Fibroblast of the conjunctiva (primary cell): ENCODE measurements at regions not wholly inside any gene's neighbourhood (a gene's known extent, or its start where the extent isn't known, plus 50 kb on each side); places are given as distances from the start of the nearest gene placed in this dataset.
"Not testable (repeated sequence)": the region's sequence is repeated elsewhere in the genome, so short reads cannot be mapped to it uniquely, and the experiment has no call there.

Source experiments
- DNase-seq: peaks from one replicate; pipeline ENCODE4 v3.0.0-alpha.2; 2010; ENCODE audit warnings: low read depth

DNA sequence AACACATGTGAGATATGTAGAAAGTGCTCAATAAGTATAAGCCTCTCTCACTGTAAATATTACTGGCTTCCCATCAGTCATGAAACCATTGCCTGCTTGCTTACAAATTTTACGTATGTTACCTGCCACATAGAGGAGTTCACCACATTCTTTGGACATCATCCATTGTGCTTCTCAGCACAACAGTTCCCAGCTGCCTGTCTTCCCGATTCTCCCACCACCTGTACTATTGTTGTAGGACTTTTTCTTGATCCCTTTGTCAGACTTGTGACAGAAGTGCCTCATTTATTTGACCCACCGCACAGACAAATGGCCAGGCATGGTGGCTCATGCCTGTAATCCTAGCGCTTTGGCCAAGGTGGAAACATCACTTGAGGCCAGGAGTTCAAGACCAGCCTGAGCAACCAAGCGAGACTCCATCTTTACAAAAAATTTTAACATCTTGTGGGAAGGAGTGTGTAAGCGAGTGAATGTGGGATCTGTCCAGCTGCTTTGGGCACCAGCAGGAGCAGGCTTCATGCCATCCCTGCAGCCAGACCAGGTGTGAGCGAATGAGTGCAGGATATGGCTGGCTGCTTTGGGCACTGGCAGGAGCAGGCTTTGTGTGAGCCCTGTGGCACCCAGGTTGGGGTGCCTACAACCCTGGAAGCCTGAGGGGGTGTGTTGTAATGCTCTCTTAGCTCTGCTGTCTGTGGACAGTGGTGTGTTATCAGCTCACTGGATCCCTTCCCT is 139.9 kb upstream of the ELL2 start:
- no peak for DNase-seq

DNA sequence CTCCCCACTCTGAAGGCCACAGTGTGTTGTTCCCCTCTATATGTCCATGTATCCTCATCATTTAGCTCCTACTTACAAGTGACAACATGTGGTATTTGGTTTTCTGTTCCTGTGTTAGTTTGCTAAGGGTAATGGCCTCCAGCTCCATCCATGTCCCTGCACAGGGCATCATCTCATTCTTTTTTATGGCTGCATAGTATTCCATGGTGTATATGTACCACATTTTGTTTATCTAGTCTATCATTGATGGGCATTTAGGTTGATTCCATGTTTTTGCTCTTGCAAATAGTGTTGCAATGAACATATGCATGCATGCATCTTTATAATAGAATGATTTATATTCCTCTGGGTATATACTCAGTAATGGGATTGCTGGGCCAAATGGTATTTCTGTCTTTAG is 135.8 kb upstream of the ELL2 start:
- not testable (repeated sequence) for DNase-seq

DNA sequence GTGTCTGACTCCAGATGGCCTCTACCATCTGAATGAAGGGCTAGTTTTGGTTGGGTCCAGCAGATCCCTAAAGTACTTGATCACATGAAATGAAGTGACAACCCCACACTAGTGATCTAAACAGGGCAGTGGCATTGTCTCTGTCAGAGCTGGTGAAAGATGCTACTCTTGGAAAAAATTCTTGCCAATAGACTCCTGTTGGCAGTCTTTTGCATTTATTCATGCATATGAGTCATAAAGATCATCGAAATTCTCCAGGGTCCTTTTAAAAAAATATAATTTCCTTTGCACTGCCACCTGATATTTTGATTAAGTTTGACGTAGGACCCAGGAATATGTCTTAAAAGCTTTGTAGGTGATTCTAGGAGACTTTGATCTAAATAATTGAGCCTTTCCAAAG is 135.1 kb upstream of the ELL2 start:
- no peak for DNase-seq

DNA sequence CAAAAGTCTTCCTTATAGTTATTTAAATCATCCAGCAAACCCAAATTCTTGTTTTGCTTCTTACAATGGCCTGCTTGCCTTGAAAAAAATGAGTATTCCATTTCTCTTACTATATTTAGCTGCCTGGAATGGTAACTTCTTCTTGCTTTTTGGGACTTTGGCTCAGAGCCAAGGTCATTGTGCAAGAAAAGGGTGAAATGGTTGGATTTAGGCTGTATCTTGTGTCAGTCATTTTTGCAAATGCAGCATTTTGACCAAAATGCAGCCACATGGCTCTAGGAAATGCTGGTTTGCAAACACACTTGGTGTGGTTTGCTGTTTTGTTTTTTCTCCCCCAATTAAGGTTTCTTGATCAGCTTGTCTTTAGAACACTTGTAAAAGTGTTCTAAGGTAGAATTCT is 133.3 kb upstream of the ELL2 start:
- no peak for DNase-seq

DNA sequence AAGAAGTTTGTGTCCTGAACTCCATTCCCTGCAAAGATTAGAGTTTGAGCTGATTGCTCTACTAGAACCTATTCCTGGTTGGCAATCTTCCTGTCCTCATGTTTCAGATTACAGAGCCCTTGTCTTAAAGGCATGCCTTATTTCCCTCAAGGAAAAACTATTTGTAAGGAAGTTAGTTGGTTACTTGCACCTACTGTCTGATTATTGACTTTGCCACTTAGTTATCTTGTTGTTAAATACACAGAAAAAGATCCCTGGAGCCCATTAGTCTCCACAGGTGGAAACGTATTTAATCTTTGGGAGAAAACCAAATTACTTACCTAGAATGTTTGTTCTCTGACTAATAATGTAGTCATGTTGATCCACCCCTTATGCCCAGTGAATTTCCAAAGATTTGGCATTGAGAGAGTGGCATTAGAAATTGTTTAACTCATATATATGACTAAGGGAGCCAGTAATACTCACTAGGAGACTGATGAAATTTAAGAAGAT is 132.3 kb upstream of the ELL2 start:
- no peak for DNase-seq

DNA sequence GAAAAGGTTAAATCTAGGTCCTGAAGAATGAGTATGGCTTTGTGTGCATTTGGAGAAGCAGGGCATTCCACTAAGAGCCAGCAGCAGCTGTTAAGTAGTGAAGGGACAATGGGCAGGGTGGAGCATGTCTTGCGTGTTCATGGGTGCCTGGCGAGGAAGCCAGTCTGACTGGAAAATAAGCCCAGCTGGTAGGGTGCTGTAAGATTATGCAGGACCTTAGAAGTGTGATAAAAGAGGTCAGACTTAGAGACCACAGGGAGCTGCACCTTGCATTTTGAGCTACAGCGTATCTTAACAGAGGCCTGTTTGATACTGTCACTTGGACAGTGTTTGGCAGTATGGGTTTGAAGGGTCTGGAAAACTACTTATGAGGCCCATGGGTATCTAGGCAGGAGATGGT is 131.7 kb upstream of the ELL2 start:
- DNase-seq = no peak

DNA sequence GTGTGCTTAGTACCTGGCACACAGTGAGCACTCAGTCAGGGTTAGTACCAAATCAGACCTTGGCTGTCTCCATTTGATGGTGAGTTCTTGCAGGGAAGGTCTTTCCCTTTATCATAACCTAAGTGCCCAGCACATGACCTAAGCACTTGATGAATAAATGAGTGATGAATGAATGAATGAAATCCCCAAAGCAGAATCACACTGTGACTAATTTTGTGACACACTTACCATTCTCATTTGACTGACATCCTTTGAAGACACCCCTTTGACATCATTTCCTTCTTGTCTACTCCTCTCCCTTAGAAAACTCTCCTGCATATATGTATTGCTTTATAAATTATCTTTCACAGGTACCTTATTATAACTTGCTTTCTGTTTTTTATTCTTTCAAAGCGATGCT is 130.2 kb upstream of the ELL2 start:
- no peak for DNase-seq

DNA sequence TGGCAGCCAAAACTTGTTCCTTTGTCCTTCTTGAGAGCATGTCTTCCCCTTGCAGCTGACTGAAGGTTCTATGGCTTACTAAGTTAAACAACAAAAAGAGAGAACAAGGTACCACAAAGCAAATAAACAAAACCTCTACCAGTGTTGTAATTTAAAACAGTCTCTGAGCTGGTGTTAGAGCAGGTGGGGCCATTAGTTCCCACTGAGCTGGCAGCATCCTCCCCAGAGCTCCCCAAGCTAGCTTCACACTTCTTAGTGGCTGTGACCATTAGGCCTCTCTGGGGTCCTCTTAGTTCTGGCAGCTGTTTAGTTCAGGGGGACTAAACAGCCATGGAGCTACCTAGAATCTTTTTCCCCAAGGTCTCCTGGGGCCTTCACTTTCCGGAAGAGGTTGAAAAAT is 128.6 kb upstream of the ELL2 start:
- no peak for DNase-seq

DNA sequence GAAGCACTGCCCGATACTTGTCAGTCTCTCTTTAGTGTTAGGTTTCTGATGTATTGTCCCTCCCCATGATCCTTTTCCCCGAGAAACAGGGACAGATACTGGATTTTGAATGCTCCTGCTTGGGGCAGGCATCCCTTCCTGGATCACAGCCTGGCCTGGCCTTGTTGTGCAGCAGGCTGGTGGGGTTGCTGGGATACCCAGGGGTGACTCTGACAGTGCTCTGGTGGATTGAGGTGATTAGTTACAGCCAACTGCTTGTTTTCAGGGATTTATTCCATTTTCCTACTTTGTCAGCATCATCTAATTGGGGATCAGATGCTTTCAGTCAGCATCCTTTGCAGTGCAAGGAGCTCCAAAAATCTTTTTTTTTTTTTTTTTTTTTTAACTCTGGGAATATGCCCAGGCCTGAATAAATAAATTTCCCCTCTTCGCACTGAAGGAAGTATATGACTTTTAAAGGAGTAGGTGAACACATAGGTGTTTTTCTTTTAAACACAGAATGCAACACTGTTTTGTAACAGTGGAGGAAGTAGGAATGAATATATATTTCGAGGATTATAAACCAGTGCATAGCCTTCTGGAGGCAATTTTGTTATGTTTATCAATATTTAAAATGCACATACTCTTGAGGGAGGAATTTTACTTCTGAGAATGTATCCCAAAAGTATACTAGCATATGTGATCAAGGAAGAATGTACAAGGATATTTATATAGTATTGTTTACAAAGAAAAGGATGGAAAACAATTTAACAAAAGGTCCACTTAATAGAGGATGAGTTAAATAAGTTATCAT is 127.3 kb upstream of the ELL2 start:
- no peak for DNase-seq

DNA sequence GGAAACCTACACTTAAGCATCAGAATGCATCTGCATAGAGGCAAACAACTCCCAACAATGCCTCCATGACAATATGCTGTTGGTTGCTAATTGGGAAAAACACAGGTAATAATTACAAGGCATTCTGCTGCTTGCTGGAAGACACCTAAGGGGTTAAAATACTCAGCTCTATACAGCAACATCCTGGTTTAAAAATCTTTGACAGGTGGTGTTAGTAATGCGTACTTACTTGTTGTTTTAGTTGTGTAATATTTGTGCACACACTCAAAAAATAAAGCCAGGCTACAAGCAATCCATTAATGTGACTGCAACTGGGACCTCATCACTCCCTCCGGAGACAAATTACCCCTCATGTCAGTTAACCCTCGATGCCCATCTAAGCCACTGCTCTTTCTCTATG is 126.3 kb upstream of the ELL2 start:
- DNase-seq = no peak

DNA sequence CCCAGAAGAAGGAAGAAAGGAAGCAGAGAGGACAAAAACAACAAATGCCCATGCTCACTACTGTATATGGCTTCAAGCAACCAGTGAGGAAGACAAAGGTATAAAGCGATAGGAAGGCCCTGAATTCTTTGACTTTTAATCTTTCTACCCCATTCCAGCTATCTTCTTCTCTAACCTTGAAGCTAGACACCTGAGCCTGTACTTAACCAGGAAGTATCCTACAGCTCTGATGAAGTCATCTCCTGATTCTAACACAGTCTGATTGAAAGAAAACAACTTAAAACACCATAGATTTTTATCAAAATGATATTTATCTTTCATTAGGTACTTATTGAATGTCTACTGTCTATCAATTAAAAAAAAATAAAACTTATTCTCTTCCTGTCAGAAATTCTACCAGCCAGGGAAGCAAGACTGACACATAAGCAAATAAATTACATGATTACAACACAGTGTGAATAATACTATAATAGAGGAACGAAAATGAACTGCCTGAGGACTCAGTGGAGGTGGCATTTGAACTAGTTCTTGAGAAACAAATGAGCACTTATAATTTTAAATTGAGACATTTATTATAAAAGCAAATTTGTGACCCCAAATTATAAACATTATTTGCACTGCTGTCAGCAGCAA is 123.3 kb upstream of the ELL2 start:
- DNase-seq = no peak

DNA sequence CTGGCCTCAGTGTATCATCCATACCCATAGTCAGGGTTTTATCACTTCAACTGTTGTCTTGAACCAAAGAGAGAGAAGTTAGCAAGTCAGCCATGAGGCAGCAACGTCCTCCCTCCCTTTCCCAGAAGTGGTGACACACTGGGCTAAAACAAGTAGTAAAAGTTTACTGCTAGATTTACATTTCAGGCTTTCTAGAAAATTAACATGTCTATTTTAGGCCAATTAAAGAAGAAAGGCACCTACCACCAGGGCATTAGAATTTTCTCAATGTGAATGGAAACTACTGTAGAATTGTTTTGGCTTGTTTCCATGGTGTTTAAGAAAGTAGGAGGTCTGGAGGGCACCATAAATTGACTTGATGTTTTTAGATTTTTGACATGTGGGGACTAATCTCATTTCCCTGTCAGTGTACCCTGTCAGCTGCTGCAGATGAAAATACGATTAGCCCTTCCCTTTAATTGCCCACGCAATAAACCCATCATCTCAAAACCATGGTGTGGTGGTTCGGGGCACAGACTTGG is 121.8 kb upstream of the ELL2 start:
- no peak for DNase-seq

DNA sequence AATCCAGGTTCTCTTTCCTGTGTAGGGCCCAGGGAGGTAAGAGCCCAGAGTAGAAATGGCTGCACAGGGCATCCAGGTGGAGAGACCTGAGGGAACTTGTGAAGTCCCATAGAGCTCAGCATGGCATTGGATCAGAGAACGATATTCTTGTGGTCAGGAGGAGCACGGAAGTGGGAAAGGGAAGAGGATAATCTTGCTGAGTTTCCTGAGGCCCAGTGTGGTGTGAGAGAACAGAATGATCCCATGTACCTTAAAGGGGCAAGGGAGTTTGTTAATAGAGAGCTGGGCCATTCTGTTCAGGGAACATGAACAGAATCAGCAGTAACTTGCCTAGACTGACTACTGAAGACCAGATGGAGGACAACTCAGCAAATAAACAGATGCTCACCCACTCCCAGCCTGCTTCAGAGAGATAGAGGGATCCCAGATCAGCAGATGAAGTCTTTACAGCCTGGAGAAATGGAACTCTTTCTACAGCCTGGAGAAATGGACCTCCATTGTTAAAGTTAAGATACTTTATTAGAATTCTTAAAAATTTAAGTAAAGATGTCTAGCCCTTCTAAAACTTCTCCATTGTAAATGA is 119.7 kb upstream of the ELL2 start:
- no peak for DNase-seq

DNA sequence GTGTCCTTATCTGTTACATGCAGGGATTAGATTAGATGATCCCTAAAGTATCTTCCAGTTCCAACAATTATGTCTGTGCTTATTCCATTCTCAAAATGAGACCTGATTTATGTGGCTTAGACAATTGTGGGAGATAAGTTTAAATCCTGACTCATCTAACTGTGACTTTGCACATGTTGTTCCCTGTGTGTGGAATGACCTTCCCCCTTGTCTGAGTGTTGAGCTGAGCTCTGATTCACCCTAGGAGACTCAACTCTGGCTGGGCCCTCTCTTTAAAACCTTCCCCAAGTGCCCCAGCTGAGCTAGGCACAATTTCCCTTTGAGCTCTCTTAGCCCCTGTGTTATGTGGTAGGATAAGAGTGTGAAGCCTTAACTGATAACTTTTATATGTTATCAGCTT is 118.9 kb upstream of the ELL2 start:
- peak; percentile 23 for DNase-seq

DNA sequence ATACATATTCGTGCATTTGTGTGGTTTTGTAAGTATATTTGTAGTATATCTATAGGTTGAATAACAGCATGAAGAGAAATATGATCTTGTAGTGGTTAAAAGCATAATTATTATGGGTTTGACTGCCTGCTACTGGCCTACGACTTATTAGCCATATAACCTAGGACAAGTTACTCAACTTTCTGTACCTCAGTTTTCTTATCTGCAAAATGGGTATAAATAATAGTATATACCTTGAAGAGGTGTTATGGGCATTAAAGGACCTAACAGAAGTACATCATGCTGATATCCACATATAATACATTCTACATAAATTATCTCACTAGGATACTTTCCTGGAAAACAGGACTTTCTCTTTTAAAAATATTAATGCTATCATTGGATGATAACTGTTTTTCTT is 118.3 kb upstream of the ELL2 start:
- no peak for DNase-seq

DNA sequence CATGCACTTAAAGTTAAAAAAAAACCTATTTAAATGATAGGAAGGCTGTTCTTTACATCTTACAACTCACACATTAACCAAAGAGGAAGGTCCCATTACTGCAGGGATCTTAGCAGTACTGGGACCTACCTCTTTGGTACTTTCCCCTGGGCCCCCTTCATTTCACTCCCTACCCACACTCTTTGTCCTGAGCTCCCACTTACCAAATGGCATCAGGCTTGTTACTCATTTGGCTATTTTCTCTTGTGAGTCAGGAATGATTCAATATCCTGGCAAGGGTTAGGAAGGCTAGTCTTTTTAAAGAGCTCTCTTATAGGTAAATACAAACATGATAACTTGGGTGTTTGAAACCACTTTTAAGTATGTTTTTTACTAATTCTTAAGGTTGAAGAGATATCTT is 117.4 kb upstream of the ELL2 start:
- peak; percentile 86 for DNase-seq

DNA sequence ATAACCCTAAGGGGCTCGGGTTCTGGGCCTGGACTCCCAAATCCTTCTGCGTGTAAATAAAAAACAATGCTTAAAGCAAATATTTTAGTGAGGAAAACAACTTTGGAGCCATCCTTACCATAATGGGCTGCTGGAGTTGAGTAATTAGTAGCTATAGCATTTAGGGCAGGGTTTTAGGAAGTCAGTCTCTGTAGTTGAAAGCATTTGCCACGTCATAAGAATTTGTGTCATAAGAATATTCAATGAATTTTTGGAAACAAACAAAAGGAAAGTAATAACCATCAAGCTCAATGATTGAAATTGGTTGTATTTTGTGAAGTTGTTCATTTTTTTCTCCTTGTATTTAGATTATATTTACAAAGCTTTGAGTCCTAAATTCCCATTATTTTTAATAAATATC is 114.8 kb upstream of the ELL2 start:
- no peak for DNase-seq

DNA sequence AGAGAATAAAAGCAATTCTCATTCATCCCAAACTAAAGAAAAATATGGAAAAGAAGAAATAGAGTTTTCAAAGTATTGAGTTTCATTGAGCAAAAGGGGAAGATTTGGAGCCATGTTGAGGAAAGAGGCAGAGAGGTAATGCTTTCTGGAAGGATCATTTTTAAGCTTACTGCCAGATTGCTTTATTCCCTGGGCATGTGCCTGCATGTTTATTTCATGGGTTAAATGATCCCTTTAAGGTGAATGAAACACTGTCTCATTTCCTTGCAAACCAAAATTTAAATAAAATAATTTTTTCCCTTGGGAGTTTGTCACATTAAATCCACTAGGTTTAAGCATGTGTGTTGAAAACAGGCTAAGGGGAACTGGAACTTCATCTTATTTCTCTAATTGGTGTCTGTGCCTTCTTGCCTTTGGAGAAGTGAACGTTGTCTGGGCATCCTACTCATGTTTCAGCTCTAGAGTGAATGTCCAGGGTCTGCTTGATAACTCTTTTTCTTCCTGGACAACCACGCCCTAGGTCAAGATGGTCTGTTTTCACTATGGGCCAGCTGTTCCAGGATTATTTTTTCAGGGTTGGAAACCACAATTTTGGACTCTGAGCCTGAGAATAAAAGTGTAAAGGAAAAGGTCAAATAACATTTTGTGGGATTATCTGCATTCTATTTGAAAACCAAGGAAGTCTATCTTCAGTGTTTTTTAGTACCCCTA is 114.1 kb upstream of the ELL2 start:
- no peak for DNase-seq

DNA sequence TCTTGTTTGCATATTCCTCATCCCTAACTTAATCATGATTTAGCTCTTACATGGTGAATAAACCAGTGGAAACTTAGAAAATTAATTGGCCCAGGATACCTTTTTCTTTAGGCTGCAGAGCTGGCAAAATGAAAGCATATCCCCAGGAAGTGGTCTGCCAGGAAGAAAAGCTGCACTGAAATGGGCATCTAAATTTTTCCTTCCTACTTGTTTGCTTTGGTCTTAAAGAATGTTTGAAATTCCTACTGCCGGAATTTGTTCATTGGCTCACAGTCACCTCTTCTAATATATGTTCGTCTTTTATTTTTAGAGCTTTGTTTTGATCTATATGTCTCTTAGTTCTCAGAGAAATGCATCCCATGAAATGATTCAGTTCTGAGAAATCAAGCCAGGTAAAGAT is 113.2 kb upstream of the ELL2 start:
- DNase-seq = no peak

DNA sequence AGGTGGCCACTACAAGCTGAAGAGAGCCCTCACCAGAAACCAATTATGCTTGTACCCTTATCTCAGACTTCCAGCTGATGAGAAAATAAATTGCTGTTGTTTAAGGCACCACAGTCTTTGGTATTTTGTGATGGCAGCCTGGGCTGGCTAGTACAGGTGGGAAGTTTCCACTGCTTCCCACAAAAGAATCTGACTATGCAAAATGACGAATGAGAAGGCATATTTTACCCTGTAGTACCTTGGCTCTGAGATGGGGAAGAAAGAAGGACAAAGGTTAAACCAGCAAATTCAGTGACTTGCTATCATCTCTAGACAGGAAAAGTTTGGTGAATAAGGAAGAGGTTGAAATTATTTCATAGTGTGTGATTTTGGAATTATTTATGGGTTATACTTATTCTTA is 112.8 kb upstream of the ELL2 start:
- DNase-seq = no peak

DNA sequence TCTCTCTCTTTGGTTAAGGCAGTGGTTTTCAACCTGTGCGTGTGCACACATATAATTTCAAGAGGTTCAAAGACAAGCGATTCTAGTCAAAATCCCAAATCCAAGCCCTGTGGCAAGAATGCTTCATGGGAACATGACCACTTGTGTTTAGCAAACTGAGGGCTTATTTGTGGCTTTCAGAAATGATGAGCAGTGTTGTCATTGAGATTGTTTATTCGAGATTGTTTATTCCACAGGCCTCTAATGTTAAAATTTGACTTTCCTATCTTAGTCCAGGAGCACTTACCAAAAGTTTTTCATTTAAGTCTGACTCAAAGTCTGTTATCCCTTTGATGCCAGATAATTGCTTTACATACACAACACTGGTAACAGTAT is 111.1 kb upstream of the ELL2 start:
- no peak for DNase-seq
